ENCODE measurements at regions not wholly inside any gene's neighbourhood (a gene's known extent, or its start where the extent isn't known, plus 50 kb on each side); places are given as distances from the start of the nearest gene placed in this dataset.

- TF ChIP-seq POLR2A (IDR thresholded peaks at IDR 0.05) (no peak), CTCF (IDR thresholded peaks at IDR 0.05) (no peak), EP300 (IDR thresholded peaks at IDR 0.05) (no peak)
Measured at GRCh38 chr22:47921906-47922305, 1159.5 kb downstream of the TBC1D22A start.

All from tibial nerve (tissue), 4 donors.